ENCODE measurements at regions not wholly inside any gene's neighbourhood (a gene's known extent, or its start where the extent isn't known, plus 50 kb on each side); places are given as distances from the start of the nearest gene placed in this dataset.

DNA sequence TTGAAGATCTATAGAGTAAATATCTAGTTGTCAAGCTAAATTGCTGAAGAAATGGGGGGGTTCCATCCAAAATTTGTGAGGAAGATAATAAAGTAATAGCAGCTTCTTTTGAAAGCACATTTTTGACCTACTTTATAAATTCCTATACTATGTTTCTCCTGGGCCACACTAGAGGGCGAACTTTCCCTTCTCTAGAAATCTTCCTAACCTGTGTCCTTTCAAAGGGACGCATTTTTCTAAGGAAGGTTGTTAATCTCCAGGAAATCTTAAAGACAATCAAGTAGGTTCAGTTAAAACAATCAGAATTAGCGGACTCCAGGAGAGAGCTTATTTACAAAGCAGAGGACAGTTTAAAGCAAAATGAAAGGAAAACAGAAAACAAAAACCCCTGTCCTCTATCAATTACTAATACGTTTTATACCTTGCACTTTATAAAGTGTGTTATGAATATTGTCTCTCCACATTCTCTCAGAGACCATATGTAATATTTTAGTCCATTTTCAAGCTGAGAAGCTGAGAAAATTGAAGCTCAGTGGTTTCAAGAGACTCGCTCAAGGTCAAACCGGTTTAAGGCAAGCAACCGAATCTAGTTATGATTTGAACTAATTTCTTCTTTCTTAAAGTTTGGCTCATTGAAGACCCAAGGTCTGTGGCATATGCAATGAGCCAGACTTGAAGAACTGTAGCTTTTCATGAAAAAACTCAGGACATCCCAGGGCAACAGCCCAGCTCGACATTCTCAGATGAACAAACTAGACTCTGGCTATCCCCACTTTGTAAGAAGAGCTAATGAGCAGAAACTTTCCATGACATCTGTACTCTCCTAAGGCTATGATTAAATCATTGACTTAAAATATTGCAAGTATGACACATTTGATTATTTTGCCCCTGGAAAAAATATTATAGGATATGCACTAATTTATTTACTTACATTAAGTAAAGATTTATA lies 273.6 kb downstream of the PAX3 start:
- TF ChIP-seq BHLHE40 (IDR thresholded peaks at IDR 0.05; ENCODE audit: borderline replicate concordance): no peak
- no peak for TF ChIP-seq SP1 (IDR thresholded peaks at IDR 0.05)
- no peak for TF ChIP-seq FOXA1 (IDR thresholded peaks at IDR 0.05)
- no peak for TF ChIP-seq TARDBP (IDR thresholded peaks at IDR 0.05)
- no peak for TF ChIP-seq SUZ12 (IDR thresholded peaks at IDR 0.05)
- TF ChIP-seq FOXM1 (IDR thresholded peaks at IDR 0.05; ENCODE audit: borderline replicate concordance): no peak
